ENCODE measurements at regions not wholly inside any gene's neighbourhood (a gene's known extent, or its start where the extent isn't known, plus 50 kb on each side); places are given as distances from the start of the nearest gene placed in this dataset.

GRCh38 chr18:75624869-75625268 lies 197.4 kb upstream of the SMIM21 start:
- TF ChIP-seq EP300 (IDR thresholded peaks at IDR 0.05; ENCODE audit: low read length) (no peak), ELK1 (CRISPR knock-in tag; IDR thresholded peaks at IDR 0.05) (no peak), ZNF436 (CRISPR knock-in tag; IDR thresholded peaks at IDR 0.05) (no peak), GMEB1 (CRISPR knock-in tag; IDR thresholded peaks at IDR 0.05) (no peak), RAD51 (IDR thresholded peaks at IDR 0.05; ENCODE audit: borderline replicate concordance, low read depth) (no peak), SRSF9 (IDR thresholded peaks at IDR 0.05; ENCODE audit: borderline replicate concordance, low read depth, low read length) (no peak), TAF1 (IDR thresholded peaks at IDR 0.05; ENCODE audit: control insufficient read depth, extremely low read depth, insufficient read depth, low read length, severe bottlenecking) (no peak), CTCF (IDR thresholded peaks at IDR 0.05 in 2 of 3, conservative IDR thresholded peaks at IDR 0.05 in 1 of 3; ENCODE audit: insufficient read depth in 2 of 3, low read depth in 1 of 3, low read length in 3 of 3) (no peak), YY1 (IDR thresholded peaks at IDR 0.05; ENCODE audit: borderline replicate concordance in 1 of 3, control insufficient read depth in 1 of 3, extremely low read depth in 1 of 3, insufficient read depth in 3 of 3, insufficient read length in 1 of 3, insufficient replicate concordance in 2 of 3, low read depth in 1 of 3, low read length in 2 of 3) (no peak), FOXO4 (CRISPR knock-in tag; IDR thresholded peaks at IDR 0.05) (no peak), SP2 (IDR thresholded peaks at IDR 0.05; ENCODE audit: extremely low read depth, low read depth, low read length, poor library complexity, severe bottlenecking) (no peak), CHD2 (IDR thresholded peaks at IDR 0.05; ENCODE audit: low read depth, low read length) (no peak)

Measured in K562 (cell line).